ENCODE measurements at regions not wholly inside any gene's neighbourhood (a gene's known extent, or its start where the extent isn't known, plus 50 kb on each side); places are given as distances from the start of the nearest gene placed in this dataset.

- no peak for DNase-seq (ENCODE audit: low read depth)
- H3K4me3 ChIP-seq (ENCODE audit: low read depth, low read length), result no peak overlapping the region
- in situ Hi-C loops (cut with HindIII; ENCODE audit: low sequenced_read_pairs), result no loop called here
Observed at GRCh38 chr6:141163107-141163506, 969.6 kb upstream of the GJE1 start.

DNA sequence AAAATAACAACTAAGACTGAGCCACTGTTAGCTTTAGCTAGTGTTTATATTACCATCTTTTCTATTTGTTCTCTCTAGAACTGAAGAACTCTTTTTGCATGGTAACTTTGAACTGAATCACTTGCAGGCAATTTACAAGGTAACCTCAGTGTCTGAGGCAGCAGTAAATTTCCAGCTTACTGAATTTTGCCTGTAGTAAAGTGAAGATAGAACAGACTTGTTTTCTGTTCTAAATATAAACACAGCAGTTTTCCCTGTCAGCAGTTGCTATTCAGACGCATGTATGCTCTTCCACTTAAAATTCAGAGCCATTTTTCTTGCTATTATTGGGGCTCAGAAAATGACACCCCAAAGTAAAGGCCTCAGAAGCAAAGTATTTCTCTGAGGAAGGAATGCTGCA, 974.0 kb upstream of the GJE1 start:
- in situ Hi-C loops (cut with HindIII; ENCODE audit: low sequenced_read_pairs), result no loop called here
- TF ChIP-seq CTCF (IDR thresholded peaks at IDR 0.05; ENCODE audit: low read depth, low read length, missing control alignments), result no peak
- no peak overlapping the region for H3K4me3 ChIP-seq (ENCODE audit: low read depth, low read length)
- no peak for DNase-seq (ENCODE audit: low read depth)

More at GRCh38 chr6:141163107-141163506, 969.6 kb upstream of the GJE1 start:
- TF ChIP-seq CTCF (IDR thresholded peaks at IDR 0.05; ENCODE audit: low read depth, low read length, missing control alignments), result no peak

- in situ Hi-C loops (cut with HindIII; ENCODE audit: low sequenced_read_pairs), result no loop called here
- DNase-seq (ENCODE audit: low read depth), result no peak
- no peak overlapping the region for H3K4me3 ChIP-seq (ENCODE audit: low read depth, low read length)
- TF ChIP-seq CTCF (IDR thresholded peaks at IDR 0.05; ENCODE audit: low read depth, low read length, missing control alignments), result no peak
Observed at GRCh38 chr6:141153563-141153962, 979.2 kb upstream of the GJE1 start.

GRCh38 chr6:141152951-141153350, 979.8 kb upstream of the GJE1 start:
- H3K4me3 ChIP-seq (ENCODE audit: low read depth, low read length), result no peak overlapping the region
- no peak for TF ChIP-seq CTCF (IDR thresholded peaks at IDR 0.05; ENCODE audit: low read depth, low read length, missing control alignments)
- DNase-seq (ENCODE audit: low read depth), result no peak
- in situ Hi-C loops (cut with HindIII; ENCODE audit: low sequenced_read_pairs), result no loop called here

DNA sequence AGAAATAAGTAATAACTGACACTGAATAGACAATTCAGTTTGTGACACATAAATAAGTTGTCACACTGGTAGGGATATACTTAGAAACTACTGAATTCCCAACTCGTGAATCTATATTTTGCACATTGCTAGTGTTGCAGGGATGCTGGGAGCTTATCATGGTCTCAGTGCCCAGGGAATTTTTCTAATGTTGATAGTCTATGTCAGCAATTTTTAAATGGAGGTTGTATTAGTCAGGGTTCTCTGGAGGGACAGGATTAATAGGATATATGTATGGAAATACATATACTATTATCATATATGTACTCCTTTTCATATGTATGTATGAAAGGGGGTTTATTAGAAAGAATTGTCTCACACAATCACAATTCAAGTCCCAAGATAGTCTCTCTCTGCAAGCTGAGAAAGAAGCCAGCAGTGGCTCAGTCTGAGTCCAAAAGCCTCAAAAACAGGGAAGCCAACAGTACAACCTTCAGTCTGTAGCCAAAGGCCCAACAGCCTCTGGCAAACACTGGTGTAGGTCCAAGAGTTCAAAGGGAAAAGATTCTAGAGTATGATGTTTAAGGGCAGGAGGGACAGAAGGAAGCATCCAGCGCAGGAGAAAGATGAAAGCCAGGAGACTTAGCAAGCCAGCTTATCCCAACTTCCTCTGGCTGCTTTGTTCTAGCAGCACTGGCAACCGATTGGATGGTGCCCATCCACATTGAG, 980.9 kb upstream of the GJE1 start:
- in situ Hi-C loops (cut with HindIII; ENCODE audit: low sequenced_read_pairs), result no loop called here
- DNase-seq (ENCODE audit: low read depth), result no peak
- TF ChIP-seq CTCF (IDR thresholded peaks at IDR 0.05; ENCODE audit: low read depth, low read length, missing control alignments), result no peak
- no peak overlapping the region for H3K4me3 ChIP-seq (ENCODE audit: low read depth, low read length)

GRCh38 chr6:141141870-141142269, 990.9 kb upstream of the GJE1 start:
- TF ChIP-seq CTCF (IDR thresholded peaks at IDR 0.05; ENCODE audit: low read depth, low read length, missing control alignments), result no peak
- in situ Hi-C loops (cut with HindIII; ENCODE audit: low sequenced_read_pairs), result no loop called here
- DNase-seq (ENCODE audit: low read depth), result no peak
- no peak overlapping the region for H3K4me3 ChIP-seq (ENCODE audit: low read depth, low read length)
